CMK (cell line): ENCODE measurements at regions not wholly inside any gene's neighbourhood (a gene's known extent, or its start where the extent isn't known, plus 50 kb on each side); places are given as distances from the start of the nearest gene placed in this dataset.

Experiments
- DNase-seq: peaks from one replicate; pipeline ENCODE4 v3.0.0-alpha.2; 2010; ENCODE audit warnings: low read depth

DNA sequence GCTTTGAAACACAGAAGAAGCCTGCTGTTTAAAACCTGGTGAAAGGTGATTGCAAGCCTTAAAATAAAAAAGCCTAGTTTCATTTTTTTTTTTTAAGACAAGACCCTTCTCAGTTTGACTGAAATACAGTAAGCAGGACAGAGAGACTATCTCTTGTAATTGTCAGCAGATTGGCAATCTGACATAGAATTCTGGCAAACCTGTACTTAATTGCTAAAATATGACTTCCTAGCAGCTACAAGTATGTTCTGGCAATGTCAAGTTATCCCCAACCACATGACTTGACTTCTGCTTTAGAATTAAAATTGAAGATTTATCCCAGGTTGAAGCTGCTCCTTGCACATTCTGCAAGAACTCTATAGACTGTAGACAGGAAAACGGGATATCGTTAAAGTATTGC, 232.8 kb upstream of the NR2F2 start:
- no peak for DNase-seq

GRCh38 chr15:96102631-96103030, 227.9 kb upstream of the NR2F2 start:
- no peak for DNase-seq

GRCh38 chr15:96106181-96106580, 224.3 kb upstream of the NR2F2 start:
- DNase-seq = no peak

- no peak for DNase-seq
Measured at GRCh38 chr15:96106628-96107027, 223.9 kb upstream of the NR2F2 start.

GRCh38 chr15:96107916-96108315, 222.6 kb upstream of the NR2F2 start:
- DNase-seq = no peak

DNA sequence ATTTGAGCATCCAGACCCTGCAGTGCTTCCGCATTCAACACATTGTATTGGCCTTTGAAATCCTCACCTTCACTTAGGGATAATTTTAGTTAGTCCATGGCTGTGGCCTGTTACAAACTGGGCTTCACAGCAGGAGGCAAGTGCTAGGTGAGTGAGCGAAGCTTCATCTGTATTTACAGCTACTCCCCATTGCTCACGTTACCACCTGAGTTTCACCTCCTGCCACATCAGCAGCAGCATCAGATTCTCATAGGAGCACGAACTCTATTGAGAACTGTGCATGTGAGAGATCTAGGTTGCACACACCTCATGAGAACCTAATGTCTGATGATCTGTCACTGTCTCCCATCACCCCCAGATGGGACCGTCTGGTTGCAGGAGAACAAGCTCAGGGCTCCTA, 222.1 kb upstream of the NR2F2 start:
- DNase-seq = no peak

DNA sequence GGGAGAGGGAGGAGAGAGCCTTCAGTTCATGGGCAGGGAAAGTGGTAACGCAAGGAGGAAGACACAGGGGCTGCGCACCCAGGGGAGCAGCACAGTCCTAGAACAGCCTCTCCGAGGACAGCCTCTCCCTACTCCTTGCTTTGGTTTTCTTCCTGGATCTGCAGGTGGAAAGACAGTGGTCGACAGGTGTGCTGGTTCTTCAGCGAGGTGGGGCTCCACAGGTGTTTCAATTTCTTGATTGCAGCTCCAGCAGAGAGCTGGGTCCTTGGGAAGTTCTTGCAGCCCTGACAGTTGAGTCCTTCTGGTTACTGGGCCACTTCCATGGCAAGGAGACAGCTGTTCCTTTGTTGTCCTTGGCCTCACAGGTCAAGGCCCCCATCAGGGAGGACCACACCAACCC, 220.7 kb upstream of the NR2F2 start:
- no peak for DNase-seq

DNA sequence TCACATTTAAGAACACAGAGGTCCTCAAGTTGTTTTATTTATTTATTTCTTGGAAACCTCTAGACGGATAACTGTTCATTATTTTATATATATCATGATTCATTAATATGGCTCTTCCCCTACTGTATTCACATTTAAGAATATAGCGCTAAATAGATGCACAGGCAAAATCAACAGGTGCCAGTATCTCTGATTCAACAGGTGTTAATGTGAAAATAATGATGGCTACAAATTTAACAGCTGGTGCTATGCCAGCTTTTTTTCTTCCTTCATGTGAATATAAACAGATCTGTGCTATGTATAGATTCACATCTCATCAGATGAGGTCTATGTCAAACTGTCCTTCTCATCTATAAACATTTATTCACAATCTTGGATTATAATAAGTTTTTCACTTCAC, 218.5 kb upstream of the NR2F2 start:
- DNase-seq = no peak

- DNase-seq = no peak
Measured at GRCh38 chr15:96115642-96116041, 214.9 kb upstream of the NR2F2 start.

DNA sequence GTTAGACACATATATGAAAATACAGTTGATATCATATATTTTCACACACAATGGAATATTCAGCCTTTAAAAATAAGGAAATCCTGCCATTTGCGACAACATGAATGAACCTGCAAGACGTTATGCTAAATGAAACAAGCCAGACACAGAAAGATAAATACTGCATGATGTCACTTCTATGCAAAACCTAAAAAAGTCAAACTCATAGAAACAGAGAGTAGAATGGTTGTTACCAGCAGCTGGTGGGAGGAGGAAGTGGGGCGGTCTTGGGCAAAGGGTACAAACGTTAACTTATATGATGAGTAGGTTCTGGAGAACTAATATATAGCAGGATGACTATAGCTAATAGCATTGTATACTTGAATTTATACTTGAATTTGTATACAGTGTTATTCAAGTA, 213.2 kb upstream of the NR2F2 start:
- DNase-seq = no peak

GRCh38 chr15:96119734-96120133, 210.8 kb upstream of the NR2F2 start:
- DNase-seq = no peak

DNA sequence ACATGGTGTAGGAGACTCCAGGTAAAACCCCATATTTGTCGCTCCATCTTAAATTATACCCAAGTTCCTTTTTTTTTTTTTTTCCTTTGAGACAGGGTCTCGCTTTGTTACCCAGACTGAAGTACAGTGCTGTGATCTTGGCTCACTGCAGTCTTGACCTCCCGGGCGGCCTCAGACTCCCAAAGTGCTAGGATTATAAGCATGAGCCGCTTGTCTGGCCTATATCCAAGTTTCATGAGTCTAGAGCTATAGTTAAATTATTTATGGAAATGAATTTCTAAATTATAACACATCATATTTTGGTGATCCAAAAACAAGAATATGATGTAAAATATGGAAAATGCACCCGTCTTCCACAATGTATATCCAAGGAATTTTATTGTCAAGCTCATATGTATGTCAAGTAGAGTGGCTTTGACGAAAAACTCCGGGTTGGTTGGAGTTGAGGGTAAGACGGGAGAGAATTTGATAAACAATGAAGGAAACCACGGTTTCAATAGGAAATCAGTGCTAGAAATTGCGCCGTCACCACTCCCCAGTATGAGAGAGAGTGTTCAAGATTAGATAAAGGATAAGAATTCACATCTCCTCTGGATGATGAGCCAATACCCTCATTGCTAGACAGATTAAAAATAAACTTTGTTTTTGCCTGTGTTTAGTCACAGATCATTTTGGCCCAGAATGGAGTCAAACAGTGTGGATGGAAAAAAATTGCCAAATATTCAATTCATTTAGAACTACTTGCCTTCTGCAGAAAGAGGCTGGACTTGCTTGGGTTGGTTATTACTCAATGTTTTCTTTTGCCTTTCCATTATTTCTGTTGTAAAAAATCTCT, 209.2 kb upstream of the NR2F2 start:
- DNase-seq = no peak

DNA sequence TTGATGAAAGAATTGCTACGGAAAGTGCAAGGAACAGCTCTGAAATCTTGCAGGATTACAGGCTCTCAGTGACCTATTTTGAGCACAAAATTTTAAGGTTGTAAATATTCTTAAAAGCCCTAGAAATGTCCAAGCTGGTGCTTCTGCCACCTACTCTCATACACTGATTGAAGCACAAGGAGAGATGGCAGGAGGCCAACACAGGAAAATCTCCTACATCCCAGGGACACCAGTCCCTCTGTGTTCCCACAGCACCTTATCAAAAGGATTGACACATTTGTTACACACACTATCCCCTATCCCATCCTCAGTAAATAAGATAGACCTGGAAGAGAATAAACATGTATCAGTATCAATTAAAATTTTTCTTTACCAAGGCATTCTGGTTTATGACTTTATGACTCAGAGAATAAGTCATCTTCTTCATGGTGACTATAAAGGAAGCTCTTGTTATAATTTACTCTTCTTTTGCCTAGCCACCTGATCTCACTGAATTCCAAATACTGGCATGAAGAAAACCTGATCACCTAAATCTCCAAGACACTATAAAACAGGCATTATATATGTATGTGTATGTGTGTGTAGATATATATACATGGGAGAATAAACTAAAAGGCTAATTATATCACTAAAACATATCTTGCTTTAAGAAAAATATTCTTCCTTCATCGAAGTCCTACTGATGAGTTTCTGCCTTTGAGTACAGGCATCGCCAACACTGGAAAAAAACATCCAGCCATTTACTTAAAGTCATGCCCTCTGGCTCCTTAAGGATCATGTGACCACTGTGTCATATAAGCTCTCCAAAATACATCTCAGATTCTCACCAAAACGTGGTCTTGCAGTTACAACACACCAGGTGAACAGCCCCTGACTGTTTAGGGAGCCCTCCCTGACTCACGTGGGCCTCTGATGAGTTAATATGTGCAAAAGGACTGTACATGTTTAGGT, 208.1 kb upstream of the NR2F2 start:
- no peak for DNase-seq

DNA sequence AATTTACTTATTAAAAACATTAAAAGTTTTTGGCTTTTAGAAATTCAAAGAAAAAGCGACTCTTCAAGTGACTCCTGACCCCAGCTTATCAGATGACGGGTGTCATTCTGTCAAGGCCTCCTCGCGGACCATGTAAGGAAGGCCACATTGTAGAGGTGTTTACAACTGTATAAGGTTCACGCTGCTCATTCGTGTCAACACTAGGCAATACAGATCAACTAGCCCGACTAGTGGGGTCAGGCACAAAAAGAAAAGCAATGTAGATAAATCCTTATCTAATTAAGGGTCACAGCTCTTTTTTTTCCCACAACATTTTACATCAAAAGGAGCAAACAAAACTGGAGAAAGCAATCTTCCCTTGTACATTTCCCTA, 207.5 kb upstream of the NR2F2 start:
- DNase-seq = no peak

GRCh38 chr15:96123630-96124187, 206.8 kb upstream of the NR2F2 start:
- no peak for DNase-seq

GRCh38 chr15:96124436-96124835, 206.1 kb upstream of the NR2F2 start:
- no peak for DNase-seq

- no peak for DNase-seq
Measured at GRCh38 chr15:96125721-96126415, 204.6 kb upstream of the NR2F2 start.

- no peak for DNase-seq
Measured at GRCh38 chr15:96126859-96127258, 203.6 kb upstream of the NR2F2 start.

DNA sequence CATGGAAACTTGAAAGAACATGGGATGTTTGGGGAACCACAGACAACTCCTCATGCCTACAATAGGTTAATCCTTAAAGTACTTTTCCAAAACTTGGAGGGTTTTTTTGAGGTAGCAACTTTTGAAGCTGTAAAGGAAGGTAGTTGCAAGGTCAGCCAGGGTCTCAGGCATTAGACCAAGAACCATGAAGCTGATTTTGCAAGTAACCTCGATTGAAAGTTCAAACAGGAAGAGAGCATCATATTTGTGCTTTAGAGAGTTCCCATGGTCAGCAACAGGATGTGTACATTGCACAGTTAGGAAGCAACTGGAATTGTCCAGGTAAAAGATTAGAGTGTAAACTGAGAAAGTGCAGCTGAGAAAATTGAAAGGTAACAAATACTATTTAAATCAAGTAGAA, 199.8 kb upstream of the NR2F2 start:
- DNase-seq = no peak

- DNase-seq = no peak
Measured at GRCh38 chr15:96132126-96132525, 198.4 kb upstream of the NR2F2 start.

DNA sequence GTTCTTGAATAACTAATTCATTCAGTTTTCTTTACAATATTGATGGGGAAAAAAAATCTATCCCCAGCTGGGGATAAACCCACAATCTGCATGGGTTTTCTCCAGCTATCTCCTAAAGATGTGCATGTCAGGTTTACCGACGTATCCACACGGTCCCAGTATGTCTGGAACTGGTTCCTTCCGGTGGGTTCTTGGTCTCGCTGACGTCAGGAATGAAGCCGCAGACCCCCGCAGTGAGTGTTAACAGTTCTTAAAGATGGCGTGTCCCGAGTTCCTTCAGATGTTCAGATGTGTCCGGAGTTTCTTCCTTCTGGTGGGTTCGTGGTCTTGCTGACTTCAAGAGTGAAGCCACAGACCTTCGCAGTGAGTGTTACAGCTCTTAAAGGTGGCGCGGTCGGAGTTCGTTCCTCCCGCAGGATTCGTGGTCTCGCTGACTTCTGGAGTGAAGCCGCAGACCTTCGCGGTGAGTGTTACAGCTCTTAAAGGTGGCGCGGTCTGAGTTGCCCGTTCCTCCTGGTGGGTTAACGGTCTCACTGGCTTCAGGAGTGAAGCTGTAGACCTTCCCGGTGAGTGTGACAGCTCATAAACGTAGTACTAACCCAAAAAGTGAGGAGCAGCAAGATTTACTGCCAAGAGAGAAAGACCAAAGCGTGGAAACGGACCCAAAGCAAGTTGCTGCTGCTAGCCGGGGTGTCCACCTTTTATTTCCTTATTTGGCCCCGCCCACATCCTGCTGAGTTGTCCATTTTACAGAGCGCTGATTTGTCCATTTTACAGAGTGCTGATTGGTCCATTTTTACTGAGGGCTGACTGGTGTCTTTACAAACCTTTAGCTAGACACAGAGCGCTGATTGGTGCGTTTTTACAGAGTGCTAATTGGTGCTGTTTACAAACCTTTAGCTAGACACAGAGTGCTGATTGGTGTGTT, 195.1 kb upstream of the NR2F2 start:
- DNase-seq = no peak
